HL-60/S4 treated with phorbol 12-myristate 13-acetate at 8.2 ng/mL for 4 days and 3 days (cell line): ENCODE measurements at regions not wholly inside any gene's neighbourhood (a gene's known extent, or its start where the extent isn't known, plus 50 kb on each side); places are given as distances from the start of the nearest gene placed in this dataset.

Experiments
- in situ Hi-C: fragments of 300-500 bp; cut with MboI; formaldehyde crosslinking; loops from 2 replicates; pipeline ENCODE4 v1.15.0; 2022; ENCODE audit warnings: low sequenced_read_pairs

- in situ Hi-C loops: no loop called here
Measured at GRCh38 chr20:21808863-21809664, 103.6 kb downstream of the PAX1 start.

GRCh38 chr20:21808139-21808538, 102.7 kb downstream of the PAX1 start:
- in situ Hi-C loops: no loop called here

GRCh38 chr20:21804802-21805201, 99.3 kb downstream of the PAX1 start:
- in situ Hi-C loops: no loop called here

GRCh38 chr20:21801193-21801592, 95.7 kb downstream of the PAX1 start:
- in situ Hi-C loops: no loop called here

- in situ Hi-C loops: no loop called here
Measured at GRCh38 chr20:21798384-21798783, 92.9 kb downstream of the PAX1 start.

- in situ Hi-C loops: no loop called here
Measured at GRCh38 chr20:21796059-21796458, 90.6 kb downstream of the PAX1 start.

GRCh38 chr20:21788082-21788481, 82.6 kb downstream of the PAX1 start:
- in situ Hi-C loops: no loop called here

- in situ Hi-C loops: no loop called here
Measured at GRCh38 chr20:21781446-21782075, 76.1 kb downstream of the PAX1 start.

GRCh38 chr20:21780528-21780927, 75.1 kb downstream of the PAX1 start:
- in situ Hi-C loops: no loop called here
